ENCODE measurements at regions not wholly inside any gene's neighbourhood (a gene's known extent, or its start where the extent isn't known, plus 50 kb on each side); places are given as distances from the start of the nearest gene placed in this dataset.

DNA sequence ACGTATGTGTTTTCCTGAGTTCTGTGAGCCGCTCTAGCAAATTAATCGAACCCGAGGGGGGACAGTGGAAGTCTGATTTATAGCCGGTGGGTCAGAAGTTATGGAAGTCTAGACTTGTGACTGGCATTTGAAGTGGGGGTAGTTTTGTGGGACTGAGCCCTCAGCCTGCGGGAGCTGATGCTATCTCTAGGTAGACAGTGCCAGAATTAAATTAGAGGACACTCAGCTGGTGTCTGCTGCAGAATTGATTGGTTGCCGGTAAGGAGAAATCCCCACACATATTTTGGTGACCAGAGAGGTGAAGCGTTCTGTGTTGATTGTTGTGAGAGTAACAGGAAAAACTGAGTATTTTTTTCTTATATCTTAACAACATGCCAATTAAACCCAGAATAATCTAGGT, 143.8 kb upstream of the ADCY1 start:
- TF ChIP-seq, protein P1, sequence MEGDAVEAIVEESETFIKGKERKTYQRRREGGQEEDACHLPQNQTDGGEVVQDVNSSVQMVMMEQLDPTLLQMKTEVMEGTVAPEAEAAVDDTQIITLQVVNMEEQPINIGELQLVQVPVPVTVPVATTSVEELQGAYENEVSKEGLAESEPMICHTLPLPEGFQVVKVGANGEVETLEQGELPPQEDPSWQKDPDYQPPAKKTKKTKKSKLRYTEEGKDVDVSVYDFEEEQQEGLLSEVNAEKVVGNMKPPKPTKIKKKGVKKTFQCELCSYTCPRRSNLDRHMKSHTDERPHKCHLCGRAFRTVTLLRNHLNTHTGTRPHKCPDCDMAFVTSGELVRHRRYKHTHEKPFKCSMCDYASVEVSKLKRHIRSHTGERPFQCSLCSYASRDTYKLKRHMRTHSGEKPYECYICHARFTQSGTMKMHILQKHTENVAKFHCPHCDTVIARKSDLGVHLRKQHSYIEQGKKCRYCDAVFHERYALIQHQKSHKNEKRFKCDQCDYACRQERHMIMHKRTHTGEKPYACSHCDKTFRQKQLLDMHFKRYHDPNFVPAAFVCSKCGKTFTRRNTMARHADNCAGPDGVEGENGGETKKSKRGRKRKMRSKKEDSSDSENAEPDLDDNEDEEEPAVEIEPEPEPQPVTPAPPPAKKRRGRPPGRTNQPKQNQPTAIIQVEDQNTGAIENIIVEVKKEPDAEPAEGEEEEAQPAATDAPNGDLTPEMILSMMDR (IDR thresholded peaks at IDR 0.05) = no peak
- no peak for TF ChIP-seq POLR2A (IDR thresholded peaks at IDR 0.05)

Data from esophagus squamous epithelium (tissue), 4 donors.